Middle frontal gyrus (tissue), 1 donor: ENCODE measurements at regions not wholly inside any gene's neighbourhood (a gene's known extent, or its start where the extent isn't known, plus 50 kb on each side); places are given as distances from the start of the nearest gene placed in this dataset.
"Not testable (repeated sequence)": the region's sequence is repeated elsewhere in the genome, so short reads cannot be mapped to it uniquely, and the experiment has no call there.

Experiments
- DNase-seq: peaks from one replicate; pipeline ENCODE4 v3.0.0-alpha.2; 2015; ENCODE audit warnings: low spot score; ENCODE audit errors: extremely low spot score

DNA sequence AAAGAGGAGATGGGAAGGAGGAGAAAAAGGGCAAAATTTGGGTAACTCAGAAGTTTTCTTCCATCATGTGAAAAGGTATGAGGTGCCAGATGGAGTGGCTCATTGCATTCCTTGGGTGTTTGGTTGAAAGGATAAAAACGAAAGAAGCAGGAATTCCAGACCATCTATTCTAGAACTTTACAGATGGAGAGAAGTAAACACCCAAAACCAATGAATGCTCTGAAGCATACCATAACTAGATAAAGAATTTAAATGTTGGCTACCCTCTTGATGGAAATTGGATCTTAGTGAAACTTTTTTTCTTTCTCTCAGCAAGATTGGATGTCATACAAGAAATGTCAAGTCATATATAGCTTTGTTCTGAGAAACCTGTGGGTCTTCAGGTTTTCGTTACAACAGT lies 175.6 kb upstream of the FAR2 start:
- no peak for DNase-seq

GRCh38 chr12:28974166-28974565 lies 174.9 kb upstream of the FAR2 start:
- no peak for DNase-seq

GRCh38 chr12:28974883-28975282 lies 174.2 kb upstream of the FAR2 start:
- DNase-seq = no peak

GRCh38 chr12:28975564-28976340 lies 173.3 kb upstream of the FAR2 start:
- DNase-seq = no peak

GRCh38 chr12:28980436-28980835 lies 168.6 kb upstream of the FAR2 start:
- DNase-seq = no peak

DNA sequence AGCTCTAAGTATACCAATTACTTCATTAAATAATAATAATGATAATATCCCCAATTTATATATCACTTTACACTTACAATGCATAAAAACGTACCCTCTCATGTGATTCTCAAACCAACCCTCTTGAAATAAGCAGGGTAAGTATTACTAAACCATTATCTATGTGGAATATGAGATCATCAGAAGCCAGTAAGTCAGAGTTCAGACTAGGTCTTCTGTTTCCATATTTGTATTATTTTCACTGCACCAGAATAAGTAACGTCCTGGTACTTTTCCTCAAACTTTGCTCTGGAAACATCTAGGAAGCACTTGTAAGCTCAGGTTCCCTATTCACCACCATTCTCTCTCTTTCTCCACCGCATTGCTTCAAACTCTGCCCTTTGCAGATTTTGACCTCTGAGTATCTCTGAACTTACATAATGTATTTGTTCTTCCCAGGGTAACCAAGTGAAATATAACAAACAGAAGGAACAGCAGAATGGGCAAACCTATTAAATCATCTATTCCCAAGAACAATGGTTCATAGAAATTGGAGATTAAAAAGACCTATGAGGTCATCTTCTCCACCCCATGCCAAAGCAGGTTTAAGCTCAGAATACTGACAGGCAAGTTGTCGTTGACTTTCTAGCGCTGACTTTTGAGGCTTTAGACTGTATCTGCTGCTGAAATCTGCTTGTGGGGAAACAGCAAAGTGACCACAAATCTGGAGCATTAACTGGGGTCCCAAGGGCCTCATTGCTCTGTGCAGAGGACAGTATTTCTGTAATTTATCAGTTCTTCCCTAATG lies 161.3 kb upstream of the FAR2 start:
- no peak for DNase-seq

DNA sequence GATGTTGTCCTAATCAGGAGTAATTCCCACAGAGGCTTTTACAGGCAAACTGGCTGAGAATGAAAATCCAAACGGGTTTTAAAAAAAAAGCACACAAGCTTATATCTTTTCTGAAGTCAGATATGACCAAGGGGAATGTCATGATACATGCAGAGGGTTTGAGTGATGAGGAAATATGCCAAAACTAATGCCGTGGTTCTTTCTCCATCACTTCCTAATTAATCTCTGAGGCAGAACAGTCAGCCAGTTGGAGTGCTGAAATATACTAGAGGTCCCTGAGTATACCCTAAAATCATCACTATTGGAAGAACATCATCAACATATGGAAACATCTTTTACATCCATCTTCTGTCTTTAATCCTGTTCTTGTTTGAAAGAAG lies 160.8 kb upstream of the FAR2 start:
- DNase-seq = no peak

GRCh38 chr12:28991626-28992025 lies 157.5 kb upstream of the FAR2 start:
- no peak for DNase-seq

DNA sequence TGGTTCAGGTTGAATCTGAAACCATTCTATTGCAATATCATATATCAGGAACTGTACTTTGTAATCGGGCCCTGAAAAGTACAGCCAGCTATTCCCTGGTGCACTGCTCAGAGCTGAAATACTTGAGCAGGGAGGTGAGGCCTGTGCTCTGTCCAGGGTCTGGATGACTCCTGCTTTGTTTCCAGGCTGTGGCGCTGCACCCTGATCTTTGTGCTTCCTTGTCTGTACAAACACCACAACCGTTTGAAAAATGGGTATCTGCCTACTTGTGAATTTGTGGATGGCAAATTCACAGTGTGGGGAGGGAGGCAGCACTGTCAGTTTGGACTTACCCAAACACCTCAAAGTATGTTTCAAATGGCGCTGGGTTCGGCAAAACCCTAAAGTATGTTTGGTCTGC lies 155.4 kb upstream of the FAR2 start:
- DNase-seq = no peak

- no peak for DNase-seq
Observed at GRCh38 chr12:28994179-28994715, 154.8 kb upstream of the FAR2 start.

- DNase-seq = no peak
Observed at GRCh38 chr12:28996688-28997087, 152.4 kb upstream of the FAR2 start.

DNA sequence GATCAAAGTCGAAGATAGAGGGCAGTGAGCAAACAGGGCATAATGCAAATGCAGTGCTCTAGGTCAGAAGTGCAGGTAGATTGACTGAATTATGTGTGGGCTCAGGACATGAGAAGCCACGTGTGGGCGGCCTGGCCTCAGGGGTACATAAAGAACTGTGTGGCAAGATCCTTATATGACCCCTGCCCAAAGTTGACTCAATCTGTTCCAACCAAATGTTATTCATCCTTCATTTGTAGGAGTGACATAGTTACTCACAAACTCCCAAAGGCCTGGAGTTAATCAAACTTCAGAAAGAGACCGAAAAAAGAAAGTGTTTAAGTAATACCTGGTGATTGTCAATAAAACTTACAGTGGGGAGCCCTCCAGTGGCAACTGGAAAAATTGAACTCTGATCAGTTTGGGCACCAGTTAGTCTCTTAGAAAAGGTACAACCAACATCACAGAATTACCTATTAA lies 150.4 kb upstream of the FAR2 start:
- no peak for DNase-seq

GRCh38 chr12:29004066-29004935 lies 144.8 kb upstream of the FAR2 start:
- no peak for DNase-seq

DNA sequence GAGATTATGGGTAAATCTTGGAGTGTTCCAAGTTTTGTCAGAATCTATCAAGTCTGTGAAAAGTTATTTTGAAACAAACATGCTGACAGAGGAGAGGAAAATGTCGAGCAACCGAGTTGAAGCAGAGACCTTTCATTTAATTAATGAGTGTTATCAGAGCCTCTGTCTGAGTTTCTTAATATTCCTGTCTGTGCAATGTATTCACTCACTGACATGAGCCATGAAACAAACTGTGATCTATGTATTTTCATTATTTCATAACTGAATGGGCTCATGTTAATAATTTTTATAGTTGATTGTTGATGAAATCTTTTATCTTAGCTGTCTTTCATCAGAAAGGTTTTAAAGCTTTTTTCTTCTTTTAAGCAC lies 144.2 kb upstream of the FAR2 start:
- no peak for DNase-seq

- no peak for DNase-seq
Observed at GRCh38 chr12:29008786-29009185, 140.3 kb upstream of the FAR2 start.

- no peak for DNase-seq
Observed at GRCh38 chr12:29012673-29013072, 136.4 kb upstream of the FAR2 start.

GRCh38 chr12:29017532-29017931 lies 131.5 kb upstream of the FAR2 start:
- DNase-seq = not testable (repeated sequence)

GRCh38 chr12:29023436-29024076 lies 125.5 kb upstream of the FAR2 start:
- DNase-seq = no peak

DNA sequence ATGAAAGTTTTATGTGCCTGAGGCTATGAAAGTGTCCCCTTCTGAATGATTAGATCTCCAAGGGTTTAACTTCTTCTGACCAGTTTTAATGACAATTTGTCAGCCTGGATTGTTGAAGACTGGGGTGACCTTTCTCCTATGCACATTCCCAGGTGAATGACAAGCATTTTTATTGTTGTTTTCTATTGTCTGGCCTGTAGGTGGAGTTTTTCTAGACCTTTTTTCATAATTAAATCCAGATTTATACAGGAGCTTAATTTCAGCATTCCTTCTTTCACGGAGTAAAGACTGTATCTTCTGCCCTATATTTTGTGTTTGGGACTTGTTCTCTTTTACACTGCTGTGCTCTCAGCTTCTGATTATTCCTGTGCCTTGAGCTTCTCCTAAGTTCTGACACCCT lies 125.0 kb upstream of the FAR2 start:
- no peak for DNase-seq

- no peak for DNase-seq
Observed at GRCh38 chr12:29025937-29026336, 123.1 kb upstream of the FAR2 start.

DNA sequence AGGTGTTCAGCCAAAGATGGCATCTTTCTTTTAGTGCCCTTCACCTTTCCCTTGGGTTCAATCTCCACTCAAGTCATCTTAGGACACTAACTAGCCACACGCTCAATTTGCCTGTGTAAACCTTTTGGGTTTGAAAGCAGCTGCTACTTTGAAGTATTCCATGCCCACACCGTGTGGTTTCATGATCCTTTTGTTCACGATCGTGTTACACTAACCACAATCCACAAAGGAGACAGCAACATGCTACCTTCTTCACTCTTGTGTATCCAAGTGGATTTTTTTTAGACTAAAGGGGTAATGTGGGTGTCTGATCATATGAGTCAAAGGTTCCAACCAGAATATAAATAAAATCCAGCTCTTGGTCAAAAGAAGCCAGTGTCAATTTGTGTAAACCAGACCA lies 122.7 kb upstream of the FAR2 start:
- DNase-seq = no peak
